ENCODE measurements at regions not wholly inside any gene's neighbourhood (a gene's known extent, or its start where the extent isn't known, plus 50 kb on each side); places are given as distances from the start of the nearest gene placed in this dataset.

DNA sequence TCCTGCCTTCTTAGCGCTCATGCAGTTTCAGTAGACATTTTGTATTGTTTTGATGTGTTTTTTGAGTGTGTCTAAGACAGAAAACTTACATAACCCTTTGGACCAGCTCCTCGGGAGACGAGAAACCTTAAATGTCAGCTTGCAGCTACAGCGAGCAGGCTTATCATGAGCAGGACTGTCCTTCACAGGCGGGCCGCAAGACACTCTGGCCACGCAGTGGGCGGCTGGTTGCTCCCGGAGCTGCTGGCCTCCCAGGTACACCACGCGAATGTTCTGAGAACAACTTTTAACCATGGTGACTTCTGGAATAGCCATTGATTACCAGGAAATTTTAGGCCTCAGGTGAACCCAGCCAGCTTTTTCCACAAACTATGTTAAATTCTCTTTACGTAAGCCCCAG lies 164.1 kb upstream of the DIO3 start:
- H3K9ac ChIP-seq (ENCODE audit: low read length): no peak overlapping the region
- no peaks in the 10 kb centered on the region for H4K20me1 ChIP-seq (ENCODE audit: insufficient read depth, low read length)
- H3K79me2 ChIP-seq (ENCODE audit: low read length): no peaks in the 10 kb centered on the region
- H3K4me2 ChIP-seq (ENCODE audit: low read length): no peak overlapping the region
- H2AFZ ChIP-seq (ENCODE audit: low read depth, low read length): no peak overlapping the region
- H3K9me3 ChIP-seq (ENCODE audit: insufficient read depth, low read length): no peaks in the 10 kb centered on the region
- H3K36me3 ChIP-seq (replicated peaks; ENCODE audit: low read depth, low read length): no peaks in the 10 kb centered on the region
- H3K4me3 ChIP-seq (ENCODE audit: low read length): no peak overlapping the region
- H3K27ac ChIP-seq (ENCODE audit: low read length): no peak overlapping the region
- TF ChIP-seq, protein P1, sequence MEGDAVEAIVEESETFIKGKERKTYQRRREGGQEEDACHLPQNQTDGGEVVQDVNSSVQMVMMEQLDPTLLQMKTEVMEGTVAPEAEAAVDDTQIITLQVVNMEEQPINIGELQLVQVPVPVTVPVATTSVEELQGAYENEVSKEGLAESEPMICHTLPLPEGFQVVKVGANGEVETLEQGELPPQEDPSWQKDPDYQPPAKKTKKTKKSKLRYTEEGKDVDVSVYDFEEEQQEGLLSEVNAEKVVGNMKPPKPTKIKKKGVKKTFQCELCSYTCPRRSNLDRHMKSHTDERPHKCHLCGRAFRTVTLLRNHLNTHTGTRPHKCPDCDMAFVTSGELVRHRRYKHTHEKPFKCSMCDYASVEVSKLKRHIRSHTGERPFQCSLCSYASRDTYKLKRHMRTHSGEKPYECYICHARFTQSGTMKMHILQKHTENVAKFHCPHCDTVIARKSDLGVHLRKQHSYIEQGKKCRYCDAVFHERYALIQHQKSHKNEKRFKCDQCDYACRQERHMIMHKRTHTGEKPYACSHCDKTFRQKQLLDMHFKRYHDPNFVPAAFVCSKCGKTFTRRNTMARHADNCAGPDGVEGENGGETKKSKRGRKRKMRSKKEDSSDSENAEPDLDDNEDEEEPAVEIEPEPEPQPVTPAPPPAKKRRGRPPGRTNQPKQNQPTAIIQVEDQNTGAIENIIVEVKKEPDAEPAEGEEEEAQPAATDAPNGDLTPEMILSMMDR (IDR thresholded peaks at IDR 0.05; ENCODE audit: low read depth, low read length): no peak
- TF ChIP-seq EZH2phosphoT487 (IDR thresholded peaks at IDR 0.05; ENCODE audit: low read depth): no peak
- H3K4me1 ChIP-seq (ENCODE audit: low read length): no peaks in the 10 kb centered on the region
- no peaks in the 10 kb centered on the region for H3K27me3 ChIP-seq (ENCODE audit: low read depth, low read length)

DNA sequence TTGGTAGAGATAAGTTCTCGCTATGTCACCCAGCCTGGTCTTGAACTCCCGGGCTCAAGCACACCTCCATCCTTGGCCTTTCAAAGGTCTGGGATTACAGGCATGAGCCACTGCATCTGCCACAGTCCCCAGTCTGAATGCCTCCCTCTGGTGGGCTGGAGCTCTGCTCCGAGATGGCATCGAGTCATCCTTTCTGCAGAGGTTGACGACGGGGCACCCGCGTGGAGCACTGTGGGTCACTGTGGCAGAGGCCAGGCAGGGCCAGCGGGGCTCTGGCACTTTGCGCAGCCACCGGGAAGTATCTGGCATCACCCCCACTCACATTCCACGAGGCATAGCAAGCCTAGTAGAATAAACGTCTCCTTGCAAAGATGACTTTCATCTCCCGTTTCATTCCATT lies 163.3 kb upstream of the DIO3 start:
- Histone ChIP-seq H3K9me3 (ENCODE audit: insufficient read depth, low read length) (no peaks in the 10 kb centered on the region), H3K4me1 (ENCODE audit: low read length) (no peaks in the 10 kb centered on the region), H3K27ac (ENCODE audit: low read length) (no peak overlapping the region), H3K79me2 (ENCODE audit: low read length) (no peaks in the 10 kb centered on the region), H4K20me1 (ENCODE audit: insufficient read depth, low read length) (no peaks in the 10 kb centered on the region), H2AFZ (ENCODE audit: low read depth, low read length) (no peak overlapping the region), H3K27me3 (ENCODE audit: low read depth, low read length) (no peaks in the 10 kb centered on the region), H3K9ac (ENCODE audit: low read length) (no peak overlapping the region), H3K4me2 (ENCODE audit: low read length) (no peak overlapping the region), H3K4me3 (ENCODE audit: low read length) (no peak overlapping the region), H3K36me3 (replicated peaks; ENCODE audit: low read depth, low read length) (no peaks in the 10 kb centered on the region)
- TF ChIP-seq, protein P1 (IDR thresholded peaks at IDR 0.05; ENCODE audit: low read depth, low read length): no peak
- no peak for TF ChIP-seq EZH2phosphoT487 (IDR thresholded peaks at IDR 0.05; ENCODE audit: low read depth)

DNA sequence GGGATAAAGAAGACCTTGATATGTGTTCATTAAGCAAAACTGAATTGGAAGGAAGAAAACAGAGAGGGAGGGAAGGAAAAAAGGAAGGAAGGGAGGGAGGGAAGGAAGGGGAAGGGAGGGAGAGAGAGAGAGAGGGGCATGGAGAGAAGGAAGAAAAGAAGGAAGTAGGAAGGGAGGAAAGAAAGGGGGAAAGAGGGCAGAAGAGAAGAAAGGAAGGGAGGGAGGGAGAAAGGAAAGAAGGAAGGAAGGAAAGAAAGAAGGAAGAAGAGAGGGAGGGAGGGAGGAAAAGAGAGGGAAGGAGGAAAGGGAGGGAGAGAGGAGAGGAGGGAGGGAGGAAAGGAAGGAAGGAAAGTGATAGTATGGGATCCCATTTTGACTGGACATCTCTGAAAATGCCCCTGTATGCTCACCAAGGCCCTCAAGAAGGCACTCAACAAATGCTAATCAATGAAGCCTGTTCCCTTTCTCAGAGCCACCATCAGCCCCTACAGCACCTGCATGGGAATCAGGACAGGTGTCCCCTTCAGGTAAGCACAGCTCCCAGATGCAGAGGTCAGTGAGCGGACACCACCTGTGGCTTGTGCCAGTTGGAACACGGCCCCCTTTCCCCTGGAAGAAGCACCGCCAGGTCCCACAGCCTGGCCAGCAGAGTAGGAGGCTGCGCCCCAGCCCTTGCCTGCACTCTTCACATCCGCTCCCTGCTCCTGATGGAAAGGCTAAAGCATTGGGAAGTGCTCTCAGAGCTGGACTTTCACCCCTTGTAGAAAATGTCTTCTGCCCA lies 161.4 kb upstream of the DIO3 start:
- Histone ChIP-seq H3K36me3 (replicated peaks; ENCODE audit: low read depth, low read length) (no peaks in the 10 kb centered on the region), H3K27me3 (ENCODE audit: low read depth, low read length) (no peaks in the 10 kb centered on the region), H3K9me3 (ENCODE audit: insufficient read depth, low read length) (no peaks in the 10 kb centered on the region), H2AFZ (ENCODE audit: low read depth, low read length) (no peak overlapping the region), H3K9ac (ENCODE audit: low read length) (no peak overlapping the region), H3K4me1 (ENCODE audit: low read length) (no peaks in the 10 kb centered on the region), H4K20me1 (ENCODE audit: insufficient read depth, low read length) (no peaks in the 10 kb centered on the region), H3K79me2 (ENCODE audit: low read length) (no peaks in the 10 kb centered on the region), H3K27ac (ENCODE audit: low read length) (no peak overlapping the region), H3K4me2 (ENCODE audit: low read length) (no peak overlapping the region), H3K4me3 (ENCODE audit: low read length) (no peak overlapping the region)
- TF ChIP-seq EZH2phosphoT487 (IDR thresholded peaks at IDR 0.05; ENCODE audit: low read depth): no peak
- TF ChIP-seq, protein P1 (IDR thresholded peaks at IDR 0.05; ENCODE audit: low read depth, low read length): no peak

DNA sequence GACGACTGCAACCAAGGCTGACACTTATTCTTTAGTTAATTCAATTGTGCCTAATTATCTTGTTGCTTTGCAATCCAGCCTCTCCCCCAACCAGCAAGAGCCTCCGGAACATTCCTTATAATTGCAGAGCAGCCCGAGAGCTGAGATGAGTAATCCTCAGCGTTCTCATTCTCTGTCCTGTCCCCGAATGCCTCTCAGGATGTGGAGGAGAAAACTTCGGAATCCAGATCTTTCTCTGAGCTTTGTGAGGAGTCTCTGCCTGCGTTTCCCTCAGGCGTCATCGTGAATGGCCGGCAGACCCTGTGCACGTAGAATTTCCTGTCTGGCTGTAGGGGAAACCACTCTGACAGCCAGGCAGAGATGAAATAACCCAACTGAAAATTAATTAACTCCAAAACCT lies 160.5 kb upstream of the DIO3 start:
- Histone ChIP-seq H3K9me3 (ENCODE audit: insufficient read depth, low read length) (no peaks in the 10 kb centered on the region), H3K4me2 (ENCODE audit: low read length) (no peak overlapping the region), H4K20me1 (ENCODE audit: insufficient read depth, low read length) (no peaks in the 10 kb centered on the region), H3K27ac (ENCODE audit: low read length) (no peak overlapping the region), H3K27me3 (ENCODE audit: low read depth, low read length) (no peaks in the 10 kb centered on the region), H3K36me3 (replicated peaks; ENCODE audit: low read depth, low read length) (no peaks in the 10 kb centered on the region), H3K4me3 (ENCODE audit: low read length) (no peak overlapping the region), H3K79me2 (ENCODE audit: low read length) (no peaks in the 10 kb centered on the region), H3K4me1 (ENCODE audit: low read length) (no peaks in the 10 kb centered on the region), H2AFZ (ENCODE audit: low read depth, low read length) (no peak overlapping the region), H3K9ac (ENCODE audit: low read length) (no peak overlapping the region)
- no peak for TF ChIP-seq EZH2phosphoT487 (IDR thresholded peaks at IDR 0.05; ENCODE audit: low read depth)
- TF ChIP-seq, protein P1 (IDR thresholded peaks at IDR 0.05; ENCODE audit: low read depth, low read length): no peak

Measured in OCI-LY3 (cell line).